Ascending aorta (tissue), 2 donors: ENCODE measurements at regions not wholly inside any gene's neighbourhood (a gene's known extent, or its start where the extent isn't known, plus 50 kb on each side); places are given as distances from the start of the nearest gene placed in this dataset.

Experiments
- DNase-seq, 2 donors: peaks; one replicate each; pipeline ENCODE4 v3.0.0-alpha.2; 2019; ENCODE audit warnings: low spot score in 2 of 2
- H3K27ac ChIP-seq, 2 donors: fragments of 200-600 bp; sonication (generic); one replicate each; pipeline ENCODE4 v1.5.1; 2016 to 2017; ENCODE audit warnings: mild to moderate bottlenecking in 1 of 2
- H3K27me3 ChIP-seq: fragments of 200-600 bp; sonication (generic); one replicate; pipeline ENCODE4 v1.5.1; 2017
- H3K36me3 ChIP-seq, 2 donors: fragments of 200-600 bp; sonication (generic); one replicate each; pipeline ENCODE4 v1.5.1; 2016
- H3K4me1 ChIP-seq, 2 donors: fragments of 200-600 bp; sonication (generic); one replicate each; pipeline ENCODE4 v1.5.1; 2016 to 2017; ENCODE audit warnings: mild to moderate bottlenecking in 1 of 2
- H3K4me3 ChIP-seq, 2 donors: fragments of 200-600 bp; sonication (generic); one replicate each; pipeline ENCODE4 v1.5.1; 2016 to 2017; ENCODE audit warnings: mild to moderate bottlenecking in 1 of 2
- H3K9me3 ChIP-seq, 2 donors: fragments of 200-600 bp; sonication (generic); one replicate each; pipeline ENCODE4 v1.5.1; 2016
- intact Hi-C: fragments of 100-400 bp; cut with DNase I; formaldehyde crosslinking; loops from one replicate; pipeline ENCODE4 v1.15.1; 2023
- TF ChIP-seq, protein P1 (sequence below), 3 experiments: fragments of 200-600 bp in 2 of 3; fragments of 450-650 bp in 1 of 3; sonication (generic) in 2 of 3; IDR thresholded peaks; one replicate each; pipeline ENCODE4 v1.5.1; 2016 to 2019; ENCODE audit warnings: antibody characterized with exemption in 3 of 3, mild to moderate bottlenecking in 1 of 3, moderate library complexity in 1 of 3

DNA sequence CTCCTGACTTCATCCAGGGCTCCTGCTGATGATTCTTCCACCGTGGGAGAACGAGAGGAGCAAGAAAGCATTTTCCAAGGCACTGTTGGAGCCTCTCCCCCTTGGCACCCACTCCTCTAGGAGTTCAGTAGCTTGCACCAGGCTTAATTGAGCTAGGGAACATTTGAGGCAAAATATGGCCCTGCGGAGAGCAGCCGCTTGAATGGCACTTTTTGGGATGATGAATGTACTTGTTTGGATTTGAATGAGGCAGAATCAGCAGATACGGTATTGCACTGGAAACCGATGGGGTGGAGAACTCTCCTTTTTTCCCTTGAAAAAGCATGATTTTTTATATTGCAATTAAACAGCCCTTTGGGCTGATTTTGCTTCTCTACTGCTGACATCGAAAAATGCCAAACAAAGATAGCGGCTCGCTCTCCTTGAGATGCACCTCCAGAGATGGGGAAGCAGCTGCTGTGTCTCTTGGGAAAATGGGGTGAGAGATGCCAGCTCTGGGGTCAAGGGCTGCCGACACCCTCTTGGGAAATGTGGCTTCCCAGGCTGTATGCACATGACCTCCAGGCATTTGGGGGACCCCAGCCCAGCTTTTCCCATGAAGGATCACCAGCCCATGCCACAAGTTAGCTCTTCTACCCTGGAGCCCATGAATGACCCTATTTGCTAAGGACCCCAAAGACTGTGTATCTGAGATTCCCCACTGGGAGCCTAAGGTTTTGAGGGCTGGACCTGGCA is 55.4 kb upstream of the LRP8 start:
- intact Hi-C loops = no loop called here
- no peaks in the 10 kb centered on the region for H3K36me3 ChIP-seq
- H3K4me3 ChIP-seq = no peak overlapping the region
- no peaks in the 10 kb centered on the region for H3K27me3 ChIP-seq
- no peak overlapping the region for H3K27ac ChIP-seq
- H3K4me1 ChIP-seq = no peaks in the 10 kb centered on the region
- H3K9me3 ChIP-seq = no peaks in the 10 kb centered on the region
- TF ChIP-seq, protein P1, sequence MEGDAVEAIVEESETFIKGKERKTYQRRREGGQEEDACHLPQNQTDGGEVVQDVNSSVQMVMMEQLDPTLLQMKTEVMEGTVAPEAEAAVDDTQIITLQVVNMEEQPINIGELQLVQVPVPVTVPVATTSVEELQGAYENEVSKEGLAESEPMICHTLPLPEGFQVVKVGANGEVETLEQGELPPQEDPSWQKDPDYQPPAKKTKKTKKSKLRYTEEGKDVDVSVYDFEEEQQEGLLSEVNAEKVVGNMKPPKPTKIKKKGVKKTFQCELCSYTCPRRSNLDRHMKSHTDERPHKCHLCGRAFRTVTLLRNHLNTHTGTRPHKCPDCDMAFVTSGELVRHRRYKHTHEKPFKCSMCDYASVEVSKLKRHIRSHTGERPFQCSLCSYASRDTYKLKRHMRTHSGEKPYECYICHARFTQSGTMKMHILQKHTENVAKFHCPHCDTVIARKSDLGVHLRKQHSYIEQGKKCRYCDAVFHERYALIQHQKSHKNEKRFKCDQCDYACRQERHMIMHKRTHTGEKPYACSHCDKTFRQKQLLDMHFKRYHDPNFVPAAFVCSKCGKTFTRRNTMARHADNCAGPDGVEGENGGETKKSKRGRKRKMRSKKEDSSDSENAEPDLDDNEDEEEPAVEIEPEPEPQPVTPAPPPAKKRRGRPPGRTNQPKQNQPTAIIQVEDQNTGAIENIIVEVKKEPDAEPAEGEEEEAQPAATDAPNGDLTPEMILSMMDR (IDR thresholded peaks at IDR 0.05) = no peak
- DNase-seq = no peak

DNA sequence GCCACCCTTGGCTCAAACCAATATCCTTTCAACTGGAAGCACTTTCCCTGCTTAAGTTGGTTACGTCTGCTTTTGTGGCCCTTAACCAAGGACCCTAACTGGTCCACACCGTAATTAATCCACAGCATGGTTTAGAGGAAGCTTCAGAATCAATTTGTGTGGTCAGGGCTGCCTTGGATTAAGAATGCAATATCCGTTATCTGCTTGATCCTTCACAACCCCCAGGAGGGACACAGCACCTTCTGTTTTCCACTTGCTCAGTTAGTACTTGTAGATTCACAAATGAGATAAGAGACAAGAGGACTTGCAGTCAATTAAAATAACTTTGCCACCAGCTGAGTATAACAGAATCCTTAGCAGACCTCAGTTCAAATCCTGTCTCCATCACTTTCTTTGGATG is 56.9 kb upstream of the LRP8 start:
- intact Hi-C loops = no loop called here
- Histone ChIP-seq H3K36me3 (no peaks in the 10 kb centered on the region), H3K9me3 (no peaks in the 10 kb centered on the region), H3K4me1 (no peaks in the 10 kb centered on the region), H3K4me3 (no peak overlapping the region), H3K27me3 (no peaks in the 10 kb centered on the region), H3K27ac (no peak overlapping the region)
- TF ChIP-seq, protein P1 (IDR thresholded peaks at IDR 0.05) = no peak
- DNase-seq = no peak

DNA sequence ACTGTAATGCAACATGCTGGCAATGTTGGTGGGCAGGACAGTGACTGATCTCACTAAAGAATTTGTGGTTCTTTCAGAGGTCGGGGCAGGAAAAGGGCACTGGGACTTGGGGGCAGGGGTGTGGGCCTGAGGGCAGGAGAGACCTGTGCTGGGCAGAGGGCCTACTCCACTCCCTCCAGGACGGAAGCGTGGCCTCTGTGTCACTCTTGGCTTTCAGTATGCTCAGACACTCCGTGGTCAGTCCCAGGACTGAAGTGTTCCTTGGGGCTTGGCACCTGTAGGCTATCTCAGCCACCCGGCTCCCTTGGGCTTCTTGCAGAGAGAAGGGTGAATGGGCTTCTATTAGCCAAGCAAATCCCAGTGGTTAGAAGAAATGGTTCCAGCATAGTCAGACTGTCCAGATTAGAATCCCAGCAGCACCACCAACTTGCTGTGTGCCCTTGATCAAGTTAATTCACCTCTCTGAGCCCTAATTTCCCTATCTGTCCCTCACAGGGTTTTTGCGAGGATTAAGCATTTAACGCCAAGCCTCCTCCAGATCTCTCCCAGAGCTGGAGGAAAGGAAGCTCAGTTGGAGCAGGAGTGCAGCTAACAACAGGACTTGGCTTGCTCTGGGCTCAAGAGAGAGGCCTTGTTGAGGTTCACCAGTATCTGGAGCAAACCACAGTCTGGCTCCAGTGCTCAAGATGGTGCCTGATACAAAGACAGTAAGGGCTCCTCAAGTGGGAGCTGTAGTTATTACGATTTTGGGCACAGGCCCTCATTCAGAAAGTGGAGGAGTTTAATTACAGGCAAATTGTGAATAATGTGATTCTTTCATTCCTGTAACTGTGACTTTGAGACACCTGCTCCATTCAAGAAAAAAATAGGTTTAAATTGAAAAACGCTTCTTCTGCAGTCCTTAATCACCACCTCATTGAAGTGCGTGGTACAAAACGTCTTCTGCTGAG is 57.7 kb upstream of the LRP8 start:
- intact Hi-C loops = no loop called here
- TF ChIP-seq, protein P1 (IDR thresholded peaks at IDR 0.05) = no peak
- Histone ChIP-seq H3K4me1 (no peaks in the 10 kb centered on the region), H3K27ac (no peak overlapping the region), H3K4me3 (no peak overlapping the region), H3K36me3 (no peaks in the 10 kb centered on the region), H3K9me3 (no peaks in the 10 kb centered on the region), H3K27me3 (no peaks in the 10 kb centered on the region)
- DNase-seq = no peak

DNA sequence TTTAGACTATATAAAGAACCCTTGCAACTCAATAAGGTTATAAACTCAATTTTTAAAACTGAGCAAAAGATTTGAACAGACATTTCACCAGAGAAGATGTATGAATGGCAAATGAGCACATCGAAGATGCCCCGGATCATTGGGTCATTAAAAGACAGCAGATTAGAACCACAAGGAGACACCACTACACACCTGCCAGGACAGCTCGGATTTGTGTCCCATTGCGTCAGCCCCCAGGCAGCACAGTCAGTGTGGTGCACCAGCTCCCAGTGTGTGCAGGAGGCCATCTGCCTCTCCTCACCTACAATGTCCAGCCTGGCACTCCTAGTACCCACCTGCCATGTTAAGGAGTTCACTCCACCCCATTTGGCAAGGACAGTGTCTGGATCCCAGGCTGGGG is 61.1 kb upstream of the LRP8 start:
- intact Hi-C loops = no loop called here
- TF ChIP-seq, protein P1 (IDR thresholded peaks at IDR 0.05) = no peak
- Histone ChIP-seq H3K9me3 (no peaks in the 10 kb centered on the region), H3K36me3 (no peaks in the 10 kb centered on the region), H3K27ac (no peak overlapping the region), H3K4me3 (no peak overlapping the region), H3K4me1 (no peaks in the 10 kb centered on the region), H3K27me3 (no peaks in the 10 kb centered on the region)
- DNase-seq = no peak

DNA sequence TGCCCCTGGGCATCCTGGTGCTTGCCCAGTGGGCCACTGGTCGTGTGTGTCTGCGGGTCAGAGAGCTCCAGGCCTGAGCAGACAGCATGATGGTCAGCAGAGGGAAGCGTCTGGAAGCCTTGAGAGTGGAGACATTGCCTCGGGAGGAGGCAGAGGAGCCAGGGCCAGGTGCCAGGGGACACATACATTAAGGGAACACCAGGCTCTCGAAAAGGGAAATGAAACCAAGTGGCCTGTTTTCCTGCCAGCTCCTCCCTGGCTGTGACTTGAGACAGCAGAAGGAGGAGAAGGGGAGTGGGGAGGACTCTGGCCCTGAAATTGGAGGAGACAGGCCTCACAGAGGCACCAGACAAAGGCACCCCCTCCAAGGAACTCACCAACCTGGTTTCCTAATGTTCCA is 62.4 kb upstream of the LRP8 start:
- Histone ChIP-seq H3K27ac (no peak overlapping the region), H3K9me3 (no peaks in the 10 kb centered on the region), H3K4me1 (no peaks in the 10 kb centered on the region), H3K4me3 (no peak overlapping the region), H3K27me3 (no peaks in the 10 kb centered on the region), H3K36me3 (no peaks in the 10 kb centered on the region)
- peak in 1 of 2 donors; percentile 18 for DNase-seq
- intact Hi-C loops = loop anchor here (5.0 kb wide), 1 partner anchor 63 kb away; the partner anchor contains the start of gene LRP8
- TF ChIP-seq, protein P1 (IDR thresholded peaks at IDR 0.05) = no peak
